Activated naive CD8-positive, alpha-beta T cell (primary cell): ENCODE measurements at regions not wholly inside any gene's neighbourhood (a gene's known extent, or its start where the extent isn't known, plus 50 kb on each side); places are given as distances from the start of the nearest gene placed in this dataset.
"Not testable (repeated sequence)": the region's sequence is repeated elsewhere in the genome, so short reads cannot be mapped to it uniquely, and the experiment has no call there.

Experiments used
- H3K27ac Mint-ChIP-seq: one replicate; pipeline ENCODE4 v1.8.0; 2021; ENCODE audit warnings: mixed read lengths
- H3K27me3 Mint-ChIP-seq: one replicate; pipeline ENCODE4 v1.8.0; 2021; ENCODE audit warnings: mixed read lengths
- H3K36me3 Mint-ChIP-seq: one replicate; pipeline ENCODE4 v1.8.0; 2021; ENCODE audit warnings: mixed read lengths
- H3K4me1 Mint-ChIP-seq: one replicate; pipeline ENCODE4 v1.8.0; 2021; ENCODE audit warnings: low read depth, mixed read lengths
- H3K4me3 Mint-ChIP-seq: one replicate; pipeline ENCODE4 v1.8.0; 2021; ENCODE audit warnings: mild to moderate bottlenecking, mixed read lengths
- H3K9me3 Mint-ChIP-seq: one replicate; pipeline ENCODE4 v1.8.0; 2021; ENCODE audit warnings: low read depth, mixed read lengths

GRCh38 chr6:80962382-80962781 lies 790.1 kb downstream of the TENT5A start:
- no peaks in the 10 kb centered on the region for H3K4me1 Mint-ChIP-seq
- H3K36me3 Mint-ChIP-seq, result no peaks in the 10 kb centered on the region

GRCh38 chr6:80961166-80961565 lies 791.3 kb downstream of the TENT5A start:
- Mint-ChIP-seq H3K4me1 (no peaks in the 10 kb centered on the region), H3K9me3 (no peaks in the 10 kb centered on the region), H3K27ac (no peak overlapping the region), H3K36me3 (no peaks in the 10 kb centered on the region), H3K27me3 (no peaks in the 10 kb centered on the region), H3K4me3 (no peak overlapping the region)

More at GRCh38 chr6:80962382-80962781, 790.1 kb downstream of the TENT5A start:
- Mint-ChIP-seq H3K9me3 (no peaks in the 10 kb centered on the region), H3K27ac (no peak overlapping the region), H3K4me3 (no peak overlapping the region), H3K27me3 (no peaks in the 10 kb centered on the region)

GRCh38 chr6:80959034-80959433 lies 793.4 kb downstream of the TENT5A start:
- H3K27ac Mint-ChIP-seq, result no peak overlapping the region
- H3K4me1 Mint-ChIP-seq, result no peaks in the 10 kb centered on the region
- no peak overlapping the region for H3K4me3 Mint-ChIP-seq

GRCh38 chr6:80956898-80957297 lies 795.6 kb downstream of the TENT5A start:
- Mint-ChIP-seq H3K4me1 (no peaks in the 10 kb centered on the region), H3K4me3 (no peak overlapping the region), H3K36me3 (no peaks in the 10 kb centered on the region), H3K27me3 (no peaks in the 10 kb centered on the region), H3K27ac (no peak overlapping the region), H3K9me3 (no peaks in the 10 kb centered on the region)

More at GRCh38 chr6:80959034-80959433, 793.4 kb downstream of the TENT5A start:
- no peaks in the 10 kb centered on the region for H3K36me3 Mint-ChIP-seq
- no peaks in the 10 kb centered on the region for H3K9me3 Mint-ChIP-seq
- no peaks in the 10 kb centered on the region for H3K27me3 Mint-ChIP-seq

GRCh38 chr6:80952479-80952878 lies 800.0 kb downstream of the TENT5A start:
- H3K27me3 Mint-ChIP-seq, H3K9me3 Mint-ChIP-seq, H3K4me1 Mint-ChIP-seq, H3K4me3 Mint-ChIP-seq, H3K36me3 Mint-ChIP-seq, H3K27ac Mint-ChIP-seq: not testable (repeated sequence)

- no peaks in the 10 kb centered on the region for H3K27me3 Mint-ChIP-seq
- H3K4me3 Mint-ChIP-seq, result no peak overlapping the region
- H3K27ac Mint-ChIP-seq, result no peak overlapping the region
- H3K9me3 Mint-ChIP-seq, result no peaks in the 10 kb centered on the region
- H3K4me1 Mint-ChIP-seq, result no peaks in the 10 kb centered on the region
- H3K36me3 Mint-ChIP-seq, result no peaks in the 10 kb centered on the region
Measured at GRCh38 chr6:80946402-80946801, 806.1 kb downstream of the TENT5A start.

GRCh38 chr6:80942911-80943310 lies 809.6 kb downstream of the TENT5A start:
- peaks cover 8% of the 10 kb centered on the region for H3K9me3 Mint-ChIP-seq
- H3K36me3 Mint-ChIP-seq, result no peaks in the 10 kb centered on the region
- no peak overlapping the region for H3K27ac Mint-ChIP-seq
- H3K4me1 Mint-ChIP-seq, result no peaks in the 10 kb centered on the region
- no peaks in the 10 kb centered on the region for H3K27me3 Mint-ChIP-seq
- H3K4me3 Mint-ChIP-seq, result no peak overlapping the region

- H3K27ac Mint-ChIP-seq, result no peak overlapping the region
- H3K36me3 Mint-ChIP-seq, result no peaks in the 10 kb centered on the region
- H3K4me3 Mint-ChIP-seq, result no peak overlapping the region
- H3K4me1 Mint-ChIP-seq, result no peaks in the 10 kb centered on the region
- H3K9me3 Mint-ChIP-seq, result peaks cover 12% of the 10 kb centered on the region
- H3K27me3 Mint-ChIP-seq, result no peaks in the 10 kb centered on the region
Measured at GRCh38 chr6:80940976-80941375, 811.5 kb downstream of the TENT5A start.

GRCh38 chr6:80940571-80940970 lies 811.9 kb downstream of the TENT5A start:
- H3K27me3 Mint-ChIP-seq, result no peaks in the 10 kb centered on the region
- no peaks in the 10 kb centered on the region for H3K4me1 Mint-ChIP-seq
- H3K4me3 Mint-ChIP-seq, result no peak overlapping the region
- no peak overlapping the region for H3K27ac Mint-ChIP-seq
- no peaks in the 10 kb centered on the region for H3K36me3 Mint-ChIP-seq
- peaks cover 12% of the 10 kb centered on the region for H3K9me3 Mint-ChIP-seq

- Mint-ChIP-seq H3K27ac (no peak overlapping the region), H3K4me1 (no peaks in the 10 kb centered on the region), H3K9me3 (peaks cover 12% of the 10 kb centered on the region), H3K27me3 (no peaks in the 10 kb centered on the region), H3K4me3 (no peak overlapping the region), H3K36me3 (no peaks in the 10 kb centered on the region)
Measured at GRCh38 chr6:80939898-80940297, 812.6 kb downstream of the TENT5A start.

- Mint-ChIP-seq H3K9me3 (peaks cover 16% of the 10 kb centered on the region), H3K4me1 (no peaks in the 10 kb centered on the region), H3K36me3 (no peaks in the 10 kb centered on the region), H3K27ac (no peak overlapping the region), H3K4me3 (no peak overlapping the region), H3K27me3 (no peaks in the 10 kb centered on the region)
Measured at GRCh38 chr6:80939480-80939879, 813.0 kb downstream of the TENT5A start.

GRCh38 chr6:80938131-80938530 lies 814.4 kb downstream of the TENT5A start:
- Mint-ChIP-seq H3K27me3 (no peaks in the 10 kb centered on the region), H3K36me3 (no peaks in the 10 kb centered on the region), H3K9me3 (peaks cover 20% of the 10 kb centered on the region), H3K27ac (no peak overlapping the region), H3K4me1 (no peaks in the 10 kb centered on the region), H3K4me3 (no peak overlapping the region)

- H3K9me3 Mint-ChIP-seq, result peaks cover 10% of the 10 kb centered on the region
- H3K4me3 Mint-ChIP-seq, result no peak overlapping the region
- H3K36me3 Mint-ChIP-seq, result no peaks in the 10 kb centered on the region
- no peak overlapping the region for H3K27ac Mint-ChIP-seq
- H3K4me1 Mint-ChIP-seq, result no peaks in the 10 kb centered on the region
- no peaks in the 10 kb centered on the region for H3K27me3 Mint-ChIP-seq
Measured at GRCh38 chr6:80932359-80932758, 820.1 kb downstream of the TENT5A start.

- Mint-ChIP-seq H3K4me3 (no peak overlapping the region), H3K36me3 (no peaks in the 10 kb centered on the region), H3K4me1 (no peaks in the 10 kb centered on the region), H3K27ac (no peak overlapping the region), H3K27me3 (no peaks in the 10 kb centered on the region), H3K9me3 (peaks cover 7% of the 10 kb centered on the region)
Measured at GRCh38 chr6:80930376-80930775, 822.1 kb downstream of the TENT5A start.

- no peak overlapping the region for H3K4me3 Mint-ChIP-seq
- H3K9me3 Mint-ChIP-seq, result no peaks in the 10 kb centered on the region
- H3K36me3 Mint-ChIP-seq, result no peaks in the 10 kb centered on the region
- no peaks in the 10 kb centered on the region for H3K4me1 Mint-ChIP-seq
- H3K27me3 Mint-ChIP-seq, result no peaks in the 10 kb centered on the region
- no peak overlapping the region for H3K27ac Mint-ChIP-seq
Measured at GRCh38 chr6:80923816-80924215, 817.3 kb downstream of the BCKDHB start.

GRCh38 chr6:80922916-80923455 lies 816.5 kb downstream of the BCKDHB start:
- no peak overlapping the region for H3K4me3 Mint-ChIP-seq
- no peaks in the 10 kb centered on the region for H3K9me3 Mint-ChIP-seq
- H3K27me3 Mint-ChIP-seq, result no peaks in the 10 kb centered on the region
- no peak overlapping the region for H3K27ac Mint-ChIP-seq
- H3K4me1 Mint-ChIP-seq, result no peaks in the 10 kb centered on the region
- H3K36me3 Mint-ChIP-seq, result no peaks in the 10 kb centered on the region
